ENCODE measurements at regions not wholly inside any gene's neighbourhood (a gene's known extent, or its start where the extent isn't known, plus 50 kb on each side); places are given as distances from the start of the nearest gene placed in this dataset.

DNA sequence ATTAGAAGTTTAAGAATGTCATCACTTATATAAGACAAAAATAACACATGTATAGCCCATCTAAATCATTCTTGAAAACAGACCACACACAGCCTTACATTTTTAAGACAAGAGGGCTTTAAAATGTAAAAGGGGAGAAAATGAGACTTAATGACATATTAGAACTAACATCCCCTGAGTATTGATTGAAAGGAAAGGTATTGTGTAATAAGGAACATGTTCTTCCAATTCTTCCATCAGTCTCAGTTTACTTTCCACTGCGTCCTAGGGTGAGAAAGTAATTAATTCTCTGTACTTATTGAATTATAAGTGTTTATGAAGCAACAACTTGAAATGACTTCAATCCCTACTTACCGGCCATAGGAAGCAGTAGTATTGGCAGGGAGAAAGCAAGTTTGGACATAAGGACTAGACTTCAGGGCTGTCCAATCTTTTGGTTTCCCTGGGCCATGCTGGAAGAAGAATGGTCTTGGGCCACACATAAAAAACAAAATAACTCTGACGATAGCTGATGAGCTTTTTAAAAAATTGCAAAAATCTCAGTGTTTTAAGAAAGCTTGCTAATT is 202.7 kb upstream of the SPRY1 start:
- Histone ChIP-seq H3F3A (ENCODE audit: control insufficient read depth, insufficient read depth) (no peaks in the 10 kb centered on the region), H3K27me3 (ENCODE audit: control insufficient read depth, low read length) (no peaks in the 10 kb centered on the region), H4K20me1 (ENCODE audit: control insufficient read depth, insufficient read depth, low read depth, low read length) (no peaks in the 10 kb centered on the region), H3K9me2 (replicated peaks; ENCODE audit: control insufficient read depth, low read length) (no peaks in the 10 kb centered on the region), H3K4me3 (ENCODE audit: low read length) (no peak overlapping the region), H3K4me1 (ENCODE audit: control insufficient read depth, low read length) (no peaks in the 10 kb centered on the region), H3K79me2 (ENCODE audit: control insufficient read depth, low read length) (no peaks in the 10 kb centered on the region), H3K4me2 (ENCODE audit: low read length) (no peak overlapping the region), H3K27ac (ENCODE audit: low read depth, low read length) (no peak overlapping the region), H3K9me3 (ENCODE audit: control insufficient read depth, insufficient read depth, low read length) (no peaks in the 10 kb centered on the region), H3K36me3 (ENCODE audit: control insufficient read depth, low read length) (no peaks in the 10 kb centered on the region)
- no peak for TF ChIP-seq EZH2phosphoT487 (IDR thresholded peaks at IDR 0.05; ENCODE audit: borderline replicate concordance, low read length)
- TF ChIP-seq CTCF (IDR thresholded peaks at IDR 0.05; ENCODE audit: low read depth, low read length, poor library complexity, severe bottlenecking): no peak

DNA sequence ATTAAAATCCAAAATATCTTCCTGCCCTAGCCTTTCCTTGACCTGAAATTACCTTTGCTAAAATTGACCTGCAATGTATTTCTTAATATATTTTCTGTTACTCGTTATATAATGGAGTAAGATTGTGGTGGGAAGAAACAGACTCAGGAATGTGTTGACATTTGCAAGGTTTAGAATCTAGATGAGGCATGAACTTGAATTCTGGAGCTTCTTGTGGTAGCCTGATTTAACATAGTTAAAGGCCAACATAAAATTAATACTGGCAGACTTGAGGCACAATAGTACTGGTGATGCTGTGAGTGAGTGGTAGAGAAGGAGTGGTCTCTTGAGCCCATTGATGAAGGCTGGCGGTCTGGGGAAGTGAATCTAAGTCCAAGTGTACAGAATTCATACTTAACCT is 197.9 kb upstream of the SPRY1 start:
- H3K9me2 ChIP-seq (replicated peaks; ENCODE audit: control insufficient read depth, low read length): no peaks in the 10 kb centered on the region
- no peaks in the 10 kb centered on the region for H3F3A ChIP-seq (ENCODE audit: control insufficient read depth, insufficient read depth)
- TF ChIP-seq EZH2phosphoT487 (IDR thresholded peaks at IDR 0.05; ENCODE audit: borderline replicate concordance, low read length) (no peak), CTCF (IDR thresholded peaks at IDR 0.05; ENCODE audit: low read depth, low read length, poor library complexity, severe bottlenecking) (no peak)
- no peak overlapping the region for H3K27ac ChIP-seq (ENCODE audit: low read depth, low read length)
- H3K4me1 ChIP-seq (ENCODE audit: control insufficient read depth, low read length): no peaks in the 10 kb centered on the region
- no peaks in the 10 kb centered on the region for H3K36me3 ChIP-seq (ENCODE audit: control insufficient read depth, low read length)
- no peaks in the 10 kb centered on the region for H3K9me3 ChIP-seq (ENCODE audit: control insufficient read depth, insufficient read depth, low read length)
- no peaks in the 10 kb centered on the region for H3K79me2 ChIP-seq (ENCODE audit: control insufficient read depth, low read length)
- H3K4me3 ChIP-seq (ENCODE audit: low read length): no peak overlapping the region
- no peak overlapping the region for H3K4me2 ChIP-seq (ENCODE audit: low read length)
- H3K27me3 ChIP-seq (ENCODE audit: control insufficient read depth, low read length): no peaks in the 10 kb centered on the region
- no peaks in the 10 kb centered on the region for H4K20me1 ChIP-seq (ENCODE audit: control insufficient read depth, insufficient read depth, low read depth, low read length)

GRCh38 chr4:123200051-123200940 is 196.3 kb upstream of the SPRY1 start:
- no peaks in the 10 kb centered on the region for H3K4me1 ChIP-seq (ENCODE audit: control insufficient read depth, low read length)
- H3F3A ChIP-seq (ENCODE audit: control insufficient read depth, insufficient read depth): no peaks in the 10 kb centered on the region
- H3K9me3 ChIP-seq (ENCODE audit: control insufficient read depth, insufficient read depth, low read length): no peaks in the 10 kb centered on the region
- no peak overlapping the region for H3K27ac ChIP-seq (ENCODE audit: low read depth, low read length)
- H3K4me2 ChIP-seq (ENCODE audit: low read length): no peak overlapping the region
- no peaks in the 10 kb centered on the region for H3K79me2 ChIP-seq (ENCODE audit: control insufficient read depth, low read length)
- no peaks in the 10 kb centered on the region for H4K20me1 ChIP-seq (ENCODE audit: control insufficient read depth, insufficient read depth, low read depth, low read length)
- H3K4me3 ChIP-seq (ENCODE audit: low read length): no peak overlapping the region
- no peaks in the 10 kb centered on the region for H3K36me3 ChIP-seq (ENCODE audit: control insufficient read depth, low read length)
- H3K27me3 ChIP-seq (ENCODE audit: control insufficient read depth, low read length): no peaks in the 10 kb centered on the region
- H3K9me2 ChIP-seq (replicated peaks; ENCODE audit: control insufficient read depth, low read length): no peaks in the 10 kb centered on the region
- no peak for TF ChIP-seq CTCF (IDR thresholded peaks at IDR 0.05; ENCODE audit: low read depth, low read length, poor library complexity, severe bottlenecking)
- no peak for TF ChIP-seq EZH2phosphoT487 (IDR thresholded peaks at IDR 0.05; ENCODE audit: borderline replicate concordance, low read length)
